ENCODE measurements at regions not wholly inside any gene's neighbourhood (a gene's known extent, or its start where the extent isn't known, plus 50 kb on each side); places are given as distances from the start of the nearest gene placed in this dataset.

DNA sequence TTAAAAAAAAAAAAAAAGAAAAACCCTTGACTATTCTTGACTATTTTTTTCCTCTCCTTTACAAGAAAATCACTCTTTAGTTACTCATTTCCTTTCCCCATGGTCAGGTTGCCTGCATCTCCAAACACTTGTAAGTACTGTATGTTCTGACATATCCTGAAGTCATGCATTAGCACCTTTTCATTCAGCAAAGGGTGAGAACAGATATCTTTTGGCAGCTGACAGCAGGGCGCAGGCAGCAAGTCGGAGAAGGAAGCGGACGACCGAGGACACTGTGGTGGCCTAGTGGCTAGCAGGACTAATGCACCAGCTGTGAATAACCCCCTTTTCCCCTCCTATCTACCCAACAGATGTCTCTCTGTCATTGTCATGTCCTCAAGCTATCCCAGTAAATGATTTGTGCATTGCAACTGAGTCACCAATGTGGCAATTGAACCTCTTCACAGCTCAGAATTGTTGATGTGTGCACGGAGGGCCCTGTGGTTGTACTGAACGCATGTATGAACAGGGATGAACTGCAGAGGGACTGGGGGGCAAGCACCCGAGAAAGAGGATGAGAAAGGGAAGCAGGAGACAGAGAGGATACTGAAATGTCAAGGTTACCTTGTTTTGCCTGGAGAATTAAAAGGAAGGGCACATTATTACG is 996.0 kb upstream of the ARRDC3 start:
- intact Hi-C loops (cut with DNase I) = no loop called here
- no peaks in the 10 kb centered on the region for H3K36me3 ChIP-seq
- H3K27ac ChIP-seq = no peak overlapping the region
- DNase-seq = no peak
- no peak for TF ChIP-seq EP300 (IDR thresholded peaks at IDR 0.05)
- TF ChIP-seq POLR2A (IDR thresholded peaks at IDR 0.05) = no peak
- TF ChIP-seq, protein P1, sequence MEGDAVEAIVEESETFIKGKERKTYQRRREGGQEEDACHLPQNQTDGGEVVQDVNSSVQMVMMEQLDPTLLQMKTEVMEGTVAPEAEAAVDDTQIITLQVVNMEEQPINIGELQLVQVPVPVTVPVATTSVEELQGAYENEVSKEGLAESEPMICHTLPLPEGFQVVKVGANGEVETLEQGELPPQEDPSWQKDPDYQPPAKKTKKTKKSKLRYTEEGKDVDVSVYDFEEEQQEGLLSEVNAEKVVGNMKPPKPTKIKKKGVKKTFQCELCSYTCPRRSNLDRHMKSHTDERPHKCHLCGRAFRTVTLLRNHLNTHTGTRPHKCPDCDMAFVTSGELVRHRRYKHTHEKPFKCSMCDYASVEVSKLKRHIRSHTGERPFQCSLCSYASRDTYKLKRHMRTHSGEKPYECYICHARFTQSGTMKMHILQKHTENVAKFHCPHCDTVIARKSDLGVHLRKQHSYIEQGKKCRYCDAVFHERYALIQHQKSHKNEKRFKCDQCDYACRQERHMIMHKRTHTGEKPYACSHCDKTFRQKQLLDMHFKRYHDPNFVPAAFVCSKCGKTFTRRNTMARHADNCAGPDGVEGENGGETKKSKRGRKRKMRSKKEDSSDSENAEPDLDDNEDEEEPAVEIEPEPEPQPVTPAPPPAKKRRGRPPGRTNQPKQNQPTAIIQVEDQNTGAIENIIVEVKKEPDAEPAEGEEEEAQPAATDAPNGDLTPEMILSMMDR (IDR thresholded peaks at IDR 0.05) = no peak
- no peak overlapping the region for H3K4me3 ChIP-seq
- H3K4me1 ChIP-seq (ENCODE audit: insufficient read depth) = no peaks in the 10 kb centered on the region
- H3K27me3 ChIP-seq = no peaks in the 10 kb centered on the region
- no peaks in the 10 kb centered on the region for H3K9me3 ChIP-seq
- WGBS, 3 donors = 71 to 78% (median 72%) methylated on average over 9 of the region's 9 CpGs

DNA sequence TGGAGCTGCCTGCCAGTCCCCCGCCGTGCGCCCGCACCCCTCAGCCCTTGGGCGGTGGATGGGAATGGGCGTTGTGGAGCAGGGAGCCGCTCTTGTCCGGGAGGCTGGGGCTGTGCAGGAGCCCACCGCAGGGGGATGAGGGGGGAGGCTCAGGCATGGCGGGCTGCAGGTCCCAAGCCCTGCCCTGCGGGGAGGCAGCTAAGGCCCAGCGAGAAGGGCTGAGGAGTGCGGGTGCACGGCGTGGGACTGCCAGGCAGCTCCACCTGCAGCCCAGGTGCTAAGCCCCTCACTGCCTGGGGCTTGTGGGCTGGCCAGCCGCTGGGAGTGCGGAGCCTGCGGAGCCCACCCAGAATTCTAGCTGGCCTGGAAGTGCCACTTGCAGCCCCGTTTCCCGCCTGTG is 991.7 kb upstream of the ARRDC3 start:
- WGBS, 3 donors = 97% methylated on average over 20 of the region's 20 CpGs
- TF ChIP-seq, protein P1 (IDR thresholded peaks at IDR 0.05) = no peak
- no peak for TF ChIP-seq EP300 (IDR thresholded peaks at IDR 0.05)
- TF ChIP-seq POLR2A (IDR thresholded peaks at IDR 0.05) = no peak
- H3K27me3 ChIP-seq = no peaks in the 10 kb centered on the region
- DNase-seq = no peak
- H3K27ac ChIP-seq = no peak overlapping the region
- H3K36me3 ChIP-seq = no peaks in the 10 kb centered on the region
- H3K4me1 ChIP-seq (ENCODE audit: insufficient read depth) = no peaks in the 10 kb centered on the region
- intact Hi-C loops (cut with DNase I) = no loop called here
- no peak overlapping the region for H3K4me3 ChIP-seq
- H3K9me3 ChIP-seq = no peaks in the 10 kb centered on the region

DNA sequence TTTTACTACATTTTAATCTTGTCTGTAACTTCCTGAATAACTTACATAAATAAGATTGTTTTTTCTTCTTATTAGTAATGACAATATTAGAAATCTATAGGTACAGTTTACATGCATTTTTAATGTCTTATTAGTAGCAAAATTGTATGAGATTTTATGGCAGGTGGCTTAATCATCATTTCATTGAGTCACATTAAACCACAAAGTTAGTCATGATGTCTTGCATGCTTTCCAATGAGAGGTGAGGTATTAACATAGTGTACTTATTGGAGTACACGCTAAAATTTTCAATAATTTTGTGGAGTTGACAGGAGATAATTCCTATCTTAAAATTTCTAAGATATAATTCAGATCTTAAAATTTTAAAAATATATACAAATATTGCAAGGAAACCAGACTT is 989.6 kb upstream of the ARRDC3 start:
- WGBS, 3 donors = 92 to 93% (median 93%) methylated on average over 1 of the region's 1 CpG
- Histone ChIP-seq H3K27me3 (no peaks in the 10 kb centered on the region), H3K27ac (no peak overlapping the region), H3K36me3 (no peaks in the 10 kb centered on the region), H3K9me3 (no peaks in the 10 kb centered on the region), H3K4me3 (no peak overlapping the region), H3K4me1 (ENCODE audit: insufficient read depth) (no peaks in the 10 kb centered on the region)
- intact Hi-C loops (cut with DNase I) = no loop called here
- DNase-seq = no peak
- TF ChIP-seq POLR2A (IDR thresholded peaks at IDR 0.05) (no peak), EP300 (IDR thresholded peaks at IDR 0.05) (no peak)
- TF ChIP-seq, protein P1 (IDR thresholded peaks at IDR 0.05) = no peak

DNA sequence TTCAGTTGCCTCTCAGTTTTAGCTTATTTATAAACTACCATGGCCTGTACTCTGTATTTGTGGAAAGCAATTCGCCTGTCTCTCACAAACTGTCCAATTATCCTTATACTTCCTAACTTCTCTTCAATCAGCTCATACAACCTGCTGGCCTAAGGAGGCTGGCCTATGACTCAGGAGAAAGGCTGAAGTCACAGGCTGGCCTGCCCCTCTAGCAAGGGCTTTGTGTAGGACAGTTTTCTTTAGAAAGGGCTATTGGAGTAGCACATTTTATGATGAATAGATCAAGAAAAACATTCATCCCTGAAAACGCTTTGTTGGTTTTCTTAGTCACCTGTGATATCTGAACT is 988.7 kb upstream of the ARRDC3 start:
- no peaks in the 10 kb centered on the region for H3K9me3 ChIP-seq

More for the DNA sequence above, 988.7 kb upstream of the ARRDC3 start:
- Histone ChIP-seq H3K27me3 (no peaks in the 10 kb centered on the region), H3K4me1 (ENCODE audit: insufficient read depth) (no peaks in the 10 kb centered on the region), H3K27ac (no peak overlapping the region), H3K36me3 (no peaks in the 10 kb centered on the region), H3K4me3 (no peak overlapping the region)
- DNase-seq = no peak
- WGBS, 3 donors = 88 to 97% (median 90%) methylated on average over 2 of the region's 2 CpGs
- TF ChIP-seq EP300 (IDR thresholded peaks at IDR 0.05) (no peak), POLR2A (IDR thresholded peaks at IDR 0.05) (no peak)
- TF ChIP-seq, protein P1 (IDR thresholded peaks at IDR 0.05) = no peak
- intact Hi-C loops (cut with DNase I) = no loop called here
